ENCODE measurements at regions not wholly inside any gene's neighbourhood (a gene's known extent, or its start where the extent isn't known, plus 50 kb on each side); places are given as distances from the start of the nearest gene placed in this dataset.

DNA sequence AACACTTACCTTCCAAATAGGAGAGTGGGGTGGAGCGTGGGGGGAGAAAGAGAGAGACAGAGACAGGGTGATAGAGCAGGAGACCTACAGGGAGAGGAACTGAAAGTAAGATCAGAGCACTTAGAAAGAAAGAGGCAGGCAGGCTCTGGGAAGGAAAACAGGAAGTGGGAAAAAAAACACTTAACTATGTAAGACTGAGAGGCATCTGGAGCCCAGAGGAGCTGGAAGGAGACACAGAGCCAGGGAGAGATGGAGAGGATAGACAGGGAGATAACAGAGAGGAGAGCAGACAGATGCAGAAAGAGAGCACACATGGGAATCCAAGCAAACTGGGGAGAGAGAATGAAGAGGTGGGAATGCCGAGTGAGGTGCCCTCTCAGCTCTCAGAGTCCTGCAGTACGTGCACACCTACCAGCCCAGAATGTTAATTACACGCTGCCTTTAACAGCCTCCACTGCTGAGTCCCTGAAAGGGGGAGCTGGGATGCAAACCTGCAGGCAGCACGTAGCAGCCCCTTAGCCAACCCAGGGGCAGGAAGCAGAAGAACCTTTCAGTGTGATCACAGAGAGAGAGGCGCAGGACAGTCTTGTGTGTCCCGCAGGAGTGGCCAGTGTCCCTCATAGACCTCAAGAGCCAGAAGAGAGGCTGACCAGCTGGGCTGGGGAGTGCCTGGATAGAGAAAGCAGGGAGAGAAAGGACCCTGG lies 132.7 kb upstream of the LRFN2 start (continued):
- TF ChIP-seq, protein P1, sequence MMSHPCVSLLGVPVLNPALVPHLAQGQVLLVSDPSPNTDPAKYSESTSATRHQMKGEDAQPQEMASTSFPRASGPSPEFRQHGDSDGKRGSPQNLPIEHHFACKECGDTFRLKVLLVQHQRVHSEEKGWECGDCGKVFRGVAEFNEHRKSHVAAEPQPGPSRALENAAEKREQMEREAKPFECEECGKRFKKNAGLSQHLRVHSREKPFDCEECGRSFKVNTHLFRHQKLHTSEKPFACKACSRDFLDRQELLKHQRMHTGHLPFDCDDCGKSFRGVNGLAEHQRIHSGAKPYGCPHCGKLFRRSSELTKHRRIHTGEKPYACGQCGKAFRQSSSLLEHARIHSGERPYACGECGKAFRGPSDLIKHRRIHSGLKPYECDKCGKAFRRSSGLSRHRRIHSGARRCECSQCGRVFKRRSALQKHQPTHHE (CRISPR knock-in tag; IDR thresholded peaks at IDR 0.05; ENCODE audit: borderline replicate concordance), result no peak
- TF ChIP-seq PAWR (CRISPR knock-in tag; IDR thresholded peaks at IDR 0.05; ENCODE audit: borderline replicate concordance) (no peak), SMYD3 (CRISPR knock-in tag; IDR thresholded peaks at IDR 0.05) (no peak), MBNL3 (CRISPR knock-in tag; conservative IDR thresholded peaks at IDR 0.05) (no peak)

DNA sequence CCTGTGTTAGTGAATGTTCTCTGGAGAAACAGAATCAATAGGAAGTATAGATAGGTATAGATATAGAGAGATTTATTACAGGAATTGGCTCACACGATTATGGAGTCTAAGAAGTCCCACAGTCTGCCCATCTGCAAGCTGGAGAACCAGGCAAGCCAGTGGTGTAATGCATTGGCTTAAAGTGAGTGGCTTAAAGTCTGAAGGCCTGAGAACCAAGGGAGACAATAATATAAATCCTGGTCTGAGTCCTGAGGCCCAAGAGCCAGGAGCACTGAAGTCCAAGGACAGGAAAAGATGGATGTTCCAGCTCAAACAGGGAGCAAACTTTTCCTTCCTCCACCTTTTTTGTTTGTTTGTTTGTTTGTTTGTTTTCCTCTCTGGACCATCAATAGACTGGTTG lies 131.2 kb upstream of the LRFN2 start:
- H3K27me3 ChIP-seq (ENCODE audit: control insufficient read depth in 1 of 2, insufficient read depth in 2 of 2, low read length in 2 of 2), result peaks cover 2 to 23% of the 10 kb centered on the region in 2 experiments; a peak in 2 of 5 replicates
- no peaks in the 10 kb centered on the region for H3K79me2 ChIP-seq (ENCODE audit: insufficient read depth, low read length)
- H3K4me3 ChIP-seq (replicated peaks in 1 of 3; ENCODE audit: insufficient read depth in 1 of 3, low read depth in 2 of 3, low read length in 3 of 3), result no peak overlapping the region
- peaks cover 32% of the 10 kb centered on the region for H3K4me1 ChIP-seq (ENCODE audit: insufficient read depth, low read length)
- TF ChIP-seq, protein P2, sequence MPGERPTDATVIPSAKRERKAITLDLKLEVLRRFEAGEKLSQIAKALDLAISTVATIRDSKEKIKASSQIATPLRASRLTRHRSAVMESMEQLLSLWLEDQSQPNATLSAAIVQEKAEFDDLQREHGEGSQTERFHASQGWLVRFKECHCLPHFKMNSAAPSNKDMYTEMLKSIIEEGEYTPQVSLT (CRISPR knock-in tag; IDR thresholded peaks at IDR 0.05; ENCODE audit: borderline replicate concordance, low read depth), result no peak
- no peak for TF ChIP-seq ZFP36L2 (CRISPR knock-in tag; IDR thresholded peaks at IDR 0.05)
- TF ChIP-seq ELF4 (CRISPR knock-in tag; IDR thresholded peaks at IDR 0.05; ENCODE audit: borderline replicate concordance), result no peak
- in situ Hi-C loops (cut with HindIII; ENCODE audit: extremely low pct_ligation_motif_present, low pct_unique_long_range_greater_than_20kb), result no loop called here
- intact Hi-C loops (cut with micrococcal nuclease; ENCODE audit: unreplicated experiment), result no loop called here
- no peak for DNase-seq (ENCODE audit: low spot score)
- ChIA-PET POLR2A (no interaction called here), CTCF (ENCODE audit: low intra/inter-chr PET ratio, low total read pairs) (no interaction called here)
- WGBS (ENCODE audit: low lambda C conversion rate), result 3% methylated on average over 1 of the region's 1 CpG
- no peaks in the 10 kb centered on the region for H3K9me3 ChIP-seq (ENCODE audit: low read length)
- ATAC-seq, result no peak
- no TSS peak for BruUV-seq (replicated peaks)
- H2AFZ ChIP-seq (ENCODE audit: low read length), result no peak overlapping the region
- H3K27ac ChIP-seq (ENCODE audit: extremely low read length, insufficient read depth, low read length), result no peak overlapping the region
- H3K4me2 ChIP-seq (ENCODE audit: low read depth, low read length), result no peak overlapping the region
- peaks cover 7% of the 10 kb centered on the region; the same call in 1 of the 2 replicates for H4K20me1 ChIP-seq (ENCODE audit: insufficient read depth, low read length)
- H3K9ac ChIP-seq (ENCODE audit: insufficient read depth, low read depth, low read length), result no peak overlapping the region
- FAIRE-seq, result no peak
- H3K36me3 ChIP-seq (replicated peaks in 1 of 2; ENCODE audit: control insufficient read depth in 1 of 2, insufficient read depth in 2 of 2, low read length in 2 of 2), result no peaks in the 10 kb centered on the region
